A673 (cell line): ENCODE measurements at regions not wholly inside any gene's neighbourhood (a gene's known extent, or its start where the extent isn't known, plus 50 kb on each side); places are given as distances from the start of the nearest gene placed in this dataset.

Experiments
- BruUV-seq: library from RNA; stranded (reverse); fragments of 400-500 nt; replicated peaks from 2 replicates; lab custom pipeline; 2021; lab: Mats Ljungman, UMichigan
- CTCF ChIA-PET: fragments of 300-600 bp; sonication (Branson Sonifier 250); formaldehyde crosslinking; loops from one replicate; lab custom pipeline; 2022; ENCODE audit warnings: antibody characterized with exemption; lab: Charles Lee
- POLR2A ChIA-PET: fragments of 300-600 bp; sonication (Branson Sonifier 250); formaldehyde crosslinking; loops from one replicate; lab custom pipeline; 2022; ENCODE audit warnings: antibody characterized with exemption; ENCODE audit not compliant: low non-redundant PET; lab: Charles Lee
- DNase-seq: peaks from one replicate; pipeline ENCODE4 v3.0.0-alpha.2; 2015; ENCODE audit warnings: low spot score
- H3K27ac ChIP-seq: fragments of 200-600 bp; sonication (generic); 2 replicates; pipeline ENCODE4 v1.5.1; 2016; ENCODE audit warnings: mixed run types, low read depth, mild to moderate bottlenecking, mixed read lengths, antibody characterized with exemption, low read length; ENCODE audit not compliant: poor library complexity, severe bottlenecking
- H3K27me3 ChIP-seq: fragments of 200-600 bp; sonication (generic); replicated peaks from 2 replicates; pipeline ENCODE4 v1.6.1; 2017; ENCODE audit warnings: mixed run types, low read depth, mild to moderate bottlenecking, mixed read lengths, antibody characterized with exemption, low read length; ENCODE audit not compliant: insufficient read depth, poor library complexity
- H3K36me3 ChIP-seq: fragments of 200-600 bp; sonication (generic); 2 replicates; pipeline ENCODE4 v1.6.1; 2016; ENCODE audit warnings: mixed run types, mild to moderate bottlenecking, mixed read lengths, antibody characterized with exemption, low read length; ENCODE audit not compliant: insufficient read depth, poor library complexity, severe bottlenecking
- H3K4me1 ChIP-seq: fragments of 200-600 bp; sonication (generic); 2 replicates; pipeline ENCODE4 v1.6.1; 2017; ENCODE audit warnings: mixed run types, mild to moderate bottlenecking, mixed read lengths, antibody characterized with exemption, low read length; ENCODE audit not compliant: insufficient read depth, poor library complexity, severe bottlenecking
- H3K4me3 ChIP-seq: fragments of 200-600 bp; sonication (generic); 2 replicates; pipeline ENCODE4 v1.5.1; 2016; ENCODE audit warnings: low read depth, mixed run types, mild to moderate bottlenecking, mixed read lengths, low read length; ENCODE audit not compliant: poor library complexity, severe bottlenecking
- H3K9me3 ChIP-seq: fragments of 200-600 bp; sonication (generic); 2 replicates; pipeline ENCODE4 v1.6.1; 2016; ENCODE audit warnings: mixed run types, low read depth, mild to moderate bottlenecking, mixed read lengths, antibody characterized with exemption, low read length; ENCODE audit not compliant: poor library complexity, severe bottlenecking
- CTCF ChIP-seq: fragments of 300-800, 200-600 bp; sonication (generic); conservative IDR thresholded peaks from 2 replicates; pipeline ENCODE4 v1.5.1; 2017; ENCODE audit warnings: low read depth, mild to moderate bottlenecking, antibody characterized with exemption, low read length, moderate library complexity, mixed read lengths
- EZH2 ChIP-seq: fragments of 200-600 bp; sonication (generic); IDR thresholded peaks from 2 replicates; pipeline ENCODE4 v1.6.1; 2017; ENCODE audit warnings: borderline replicate concordance, low read depth, mild to moderate bottlenecking, mixed read lengths, antibody characterized with exemption, low read length; ENCODE audit not compliant: poor library complexity, severe bottlenecking
- intact Hi-C: fragments of 100-400 bp; cut with micrococcal nuclease; formaldehyde crosslinking; loops from one replicate; pipeline ENCODE4 v1.10.0; 2022; ENCODE audit not compliant: unreplicated experiment

GRCh38 chr10:83680470-83680891 lies 458.8 kb upstream of the GHITM start:
- Histone ChIP-seq H3K27me3 (no peaks in the 10 kb centered on the region), H3K9me3 (no peaks in the 10 kb centered on the region), H3K4me1 (no peaks in the 10 kb centered on the region), H3K36me3 (no peaks in the 10 kb centered on the region), H3K4me3 (no peak overlapping the region), H3K27ac (no peak overlapping the region)
- ChIA-PET CTCF (no interaction called here), POLR2A (no interaction called here)
- intact Hi-C loops, result no loop called here
- no peak for DNase-seq
- TF ChIP-seq EZH2 (no peak), CTCF (no peak)
- no TSS peak for BruUV-seq

- no TSS peak for BruUV-seq
- Histone ChIP-seq H3K27ac (no peak overlapping the region), H3K4me3 (no peak overlapping the region), H3K9me3 (no peaks in the 10 kb centered on the region), H3K36me3 (no peaks in the 10 kb centered on the region), H3K4me1 (no peaks in the 10 kb centered on the region), H3K27me3 (no peaks in the 10 kb centered on the region)
- intact Hi-C loops, result no loop called here
- ChIA-PET POLR2A (no interaction called here), CTCF (no interaction called here)
- no peak for DNase-seq
- TF ChIP-seq EZH2 (no peak), CTCF (no peak)
Observed at GRCh38 chr10:83682414-83682813, 456.9 kb upstream of the GHITM start.

DNA sequence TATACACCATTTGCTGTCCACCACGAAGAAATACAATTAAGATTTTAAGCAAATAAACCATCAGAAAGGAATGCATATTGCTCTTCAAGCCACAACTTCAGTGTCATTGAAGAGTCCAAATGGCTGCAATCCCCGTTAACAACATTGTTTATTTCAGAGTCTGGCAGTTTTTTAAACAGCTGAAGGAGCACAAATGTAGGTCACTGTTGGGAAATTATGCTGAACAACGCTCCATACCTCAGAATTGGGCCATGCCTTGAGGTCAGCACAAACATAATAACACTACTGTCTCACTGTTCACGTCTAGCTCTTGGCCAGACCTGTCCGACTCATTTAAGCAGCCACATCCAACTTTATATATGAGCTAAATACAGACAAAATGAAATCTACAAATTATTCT lies 453.9 kb upstream of the GHITM start:
- no peak for DNase-seq
- no peaks in the 10 kb centered on the region for H3K36me3 ChIP-seq
- H3K27me3 ChIP-seq, result no peaks in the 10 kb centered on the region
- H3K9me3 ChIP-seq, result no peaks in the 10 kb centered on the region
- intact Hi-C loops, result no loop called here
- H3K4me1 ChIP-seq, result no peaks in the 10 kb centered on the region
- TF ChIP-seq EZH2 (no peak), CTCF (no peak)
- H3K27ac ChIP-seq, result no peak overlapping the region
- no TSS peak for BruUV-seq
- no peak overlapping the region for H3K4me3 ChIP-seq
- POLR2A ChIA-PET, result no interaction called here
- CTCF ChIA-PET, result no interaction called here
